Inflammatory macrophage treated with lipopolysaccharide for 4 hours (primary cell): ENCODE measurements at regions not wholly inside any gene's neighbourhood (a gene's known extent, or its start where the extent isn't known, plus 50 kb on each side); places are given as distances from the start of the nearest gene placed in this dataset.
A peak's percentile ranks its signal among the peaks of the same experiment; 100 is the strongest.
"Not testable (repeated sequence)": the region's sequence is repeated elsewhere in the genome, so short reads cannot be mapped to it uniquely, and the experiment has no call there.

Source experiments
- DNase-seq: peaks from one replicate; pipeline ENCODE4 v3.0.0-alpha.2; 2020

DNA sequence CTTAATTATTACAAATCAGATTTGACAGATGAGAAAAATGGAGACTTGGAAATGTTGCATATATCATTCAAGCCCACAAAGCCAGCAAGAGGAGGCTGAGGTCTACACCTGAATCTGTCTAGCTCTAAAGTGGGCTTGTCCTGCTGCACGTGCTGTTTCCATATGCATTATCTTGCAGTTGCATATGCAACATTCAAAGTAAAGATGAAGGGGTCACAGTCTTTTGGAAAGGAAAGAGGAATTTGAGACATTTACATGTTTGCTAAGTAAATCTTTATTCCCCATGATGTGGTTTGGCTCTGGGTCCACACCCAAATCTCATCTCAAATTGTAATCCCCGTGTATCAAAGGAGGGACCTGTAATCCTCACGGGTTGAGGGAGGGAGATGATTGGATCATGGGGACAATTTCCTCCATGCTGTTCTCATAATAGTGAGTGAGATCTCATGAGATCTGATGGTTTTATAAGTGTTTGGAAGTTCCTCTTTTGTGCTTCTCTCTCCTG lies 98.3 kb downstream of the BACH1 start:
- no peak for DNase-seq

DNA sequence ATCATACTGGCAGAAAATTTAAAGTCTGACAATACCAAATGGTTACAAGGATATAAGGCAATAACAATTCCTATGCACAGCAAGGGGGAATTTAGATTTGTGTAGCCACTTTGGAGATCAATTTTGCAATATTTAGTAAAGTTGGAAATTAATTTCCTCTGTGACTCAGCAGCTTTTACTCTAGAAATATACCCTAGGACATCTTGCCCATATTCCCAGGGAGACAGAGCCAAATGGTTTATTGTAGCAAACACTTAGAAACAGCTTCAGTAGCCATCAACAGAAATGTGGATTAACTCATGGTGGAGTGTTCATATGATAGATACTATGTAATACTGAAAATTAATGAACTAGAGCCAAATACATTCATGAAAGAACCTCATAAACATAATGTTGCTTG lies 104.6 kb downstream of the BACH1 start:
- DNase-seq: no peak

DNA sequence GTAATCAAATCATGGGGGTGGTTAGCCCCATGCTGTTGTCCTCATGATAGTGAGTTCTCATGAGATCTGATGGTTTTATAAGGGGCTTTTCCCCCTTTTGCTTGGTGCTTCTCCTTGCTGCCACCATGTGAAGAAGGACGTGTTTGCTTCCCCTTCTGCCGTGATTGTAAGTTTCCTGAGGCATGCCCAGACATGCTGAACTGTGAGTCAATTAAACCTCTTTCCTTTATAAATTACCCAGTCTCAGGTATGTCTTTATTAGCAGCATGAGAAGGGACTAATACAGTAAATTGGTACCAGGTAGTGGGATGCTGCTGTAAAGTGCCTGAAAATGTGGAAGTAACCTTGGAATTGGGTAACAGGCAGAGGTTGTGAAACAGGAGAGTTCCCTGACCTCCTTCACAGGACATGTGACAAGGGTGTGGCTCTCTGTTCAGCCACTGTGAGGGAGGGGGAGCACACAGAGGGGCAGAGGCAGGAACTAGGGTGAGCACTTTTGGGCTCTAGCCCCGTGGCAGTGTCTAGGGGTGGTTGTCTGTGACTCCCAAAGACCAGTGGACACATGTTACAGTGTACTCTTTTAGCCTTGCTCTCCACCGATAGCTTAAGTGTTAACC lies 105.3 kb downstream of the BACH1 start:
- peak; percentile 78 for DNase-seq

DNA sequence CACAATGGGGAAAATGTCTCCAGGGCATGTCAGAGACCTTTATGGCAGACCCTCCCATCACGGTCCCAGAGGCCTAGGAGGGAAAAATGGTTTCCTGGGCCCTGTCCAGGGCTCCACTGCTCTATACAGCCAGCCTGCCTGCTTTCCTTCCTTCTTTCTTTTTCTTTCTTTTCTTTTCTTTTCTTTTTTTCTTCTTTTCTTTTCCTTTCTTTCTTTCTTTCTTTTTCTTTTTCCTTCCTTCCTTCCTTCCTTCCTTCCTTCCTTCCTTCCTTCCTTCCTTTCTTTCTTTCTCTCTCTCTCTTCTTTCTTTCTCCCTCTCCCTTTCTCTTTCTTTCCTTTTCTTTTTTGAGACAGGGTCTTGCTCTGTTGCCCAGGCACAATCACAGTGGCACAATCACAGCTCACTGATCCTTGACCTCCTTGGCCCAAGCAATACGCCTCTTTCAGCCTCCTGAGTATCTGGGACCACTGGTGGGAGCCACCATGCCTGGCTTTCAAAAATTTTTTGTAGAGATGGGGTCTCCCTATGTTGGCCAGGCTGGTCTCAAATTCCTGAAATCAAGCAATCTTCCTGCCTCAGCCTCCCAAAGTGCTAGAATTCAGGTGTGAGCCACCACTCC lies 106.9 kb downstream of the BACH1 start:
- no peak for DNase-seq

DNA sequence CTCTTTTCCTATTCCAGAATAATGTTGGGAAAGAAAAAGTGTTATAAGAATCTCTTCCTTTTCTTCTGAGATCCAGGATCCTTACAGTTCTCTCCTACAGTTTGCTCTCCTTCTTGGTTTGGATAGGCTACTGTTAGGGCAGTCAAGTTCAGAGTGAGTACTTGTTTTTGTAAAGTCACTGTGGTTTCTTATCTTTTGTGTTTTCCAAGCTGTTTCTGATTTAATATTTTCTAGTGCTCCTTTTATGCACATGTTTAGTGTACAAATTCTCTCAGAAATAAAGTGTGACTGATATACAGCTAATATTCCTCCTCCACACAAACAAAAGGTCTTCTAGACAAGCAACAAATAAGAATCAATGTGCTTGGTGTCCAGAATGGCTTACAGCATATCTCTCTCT lies 107.7 kb downstream of the BACH1 start:
- no peak for DNase-seq

DNA sequence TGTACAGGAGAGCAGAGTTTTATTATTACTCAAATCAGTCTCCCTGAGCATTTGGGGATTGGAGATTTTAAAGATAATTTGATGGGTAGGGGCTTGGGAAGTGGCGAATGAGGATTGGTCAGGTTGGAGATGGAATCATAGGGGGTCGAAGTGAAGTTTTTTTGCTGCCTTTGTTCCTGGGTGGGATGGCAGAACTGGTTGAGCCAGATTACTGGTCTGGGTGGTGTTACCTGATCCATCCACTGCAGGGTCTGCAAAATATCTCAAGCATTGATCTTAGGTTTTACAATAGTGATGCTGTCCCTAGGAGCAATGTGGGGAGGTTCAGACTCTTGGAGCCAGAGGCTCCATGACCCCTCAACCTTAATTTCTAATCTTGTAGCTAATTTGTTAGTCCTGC lies 108.8 kb downstream of the BACH1 start:
- DNase-seq: no peak

DNA sequence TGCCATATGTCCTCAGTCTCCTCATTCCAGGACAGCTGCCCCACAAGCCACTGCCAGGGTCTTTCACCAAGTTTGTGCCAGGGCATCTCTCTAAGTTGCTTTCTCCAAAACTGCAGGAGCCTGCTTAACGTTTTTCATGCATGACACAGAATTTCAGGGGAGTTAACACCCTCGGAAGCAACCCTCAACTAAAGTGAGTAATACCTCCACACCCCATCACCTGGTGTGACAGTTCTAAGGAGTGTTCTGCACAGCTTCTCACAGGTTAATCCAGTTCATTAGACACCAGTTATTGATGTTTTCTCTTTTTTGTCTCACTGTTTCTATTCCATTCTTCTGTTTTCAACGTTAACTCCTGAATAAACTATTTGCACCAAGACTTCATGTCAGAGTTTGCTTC lies 115.0 kb downstream of the BACH1 start:
- DNase-seq: no peak

DNA sequence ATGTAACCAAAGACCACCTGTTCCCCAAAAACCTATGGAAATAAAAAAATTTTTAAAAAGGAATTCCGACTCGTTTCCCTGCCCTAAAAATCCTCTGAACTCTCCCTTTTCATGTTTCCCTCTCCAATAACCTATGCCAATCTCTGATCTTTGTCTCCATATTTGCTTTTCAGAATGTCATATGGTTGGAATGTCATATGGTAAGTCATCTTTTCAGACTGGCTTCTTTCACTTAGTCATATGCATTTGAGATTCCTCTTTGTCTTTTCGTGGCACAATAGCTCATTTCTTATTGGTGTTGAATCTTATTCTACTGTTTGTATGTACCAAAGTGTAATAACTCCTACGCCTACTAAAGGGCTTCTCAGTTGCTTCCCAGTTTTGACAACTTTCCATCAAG lies 117.5 kb downstream of the BACH1 start:
- DNase-seq: no peak

DNA sequence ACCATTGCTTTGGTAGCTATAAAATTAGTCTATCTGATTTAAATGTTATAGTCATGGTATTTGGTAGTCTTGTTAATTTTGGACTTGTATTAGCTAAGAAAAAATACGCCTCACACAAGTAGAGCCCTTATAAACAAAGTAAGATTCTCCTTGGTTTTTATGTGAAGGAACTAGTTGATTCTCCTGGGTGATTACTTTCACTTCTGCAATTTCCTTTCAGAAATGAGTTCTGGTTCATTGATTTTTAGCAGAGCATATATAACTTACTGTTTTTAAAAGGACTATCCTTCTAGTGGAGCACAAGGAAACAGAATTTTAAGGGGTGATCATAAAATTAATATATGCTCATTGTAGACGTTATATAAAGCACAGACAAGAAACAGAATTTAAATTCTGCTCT lies 120.1 kb downstream of the BACH1 start:
- peak; percentile 24 for DNase-seq

DNA sequence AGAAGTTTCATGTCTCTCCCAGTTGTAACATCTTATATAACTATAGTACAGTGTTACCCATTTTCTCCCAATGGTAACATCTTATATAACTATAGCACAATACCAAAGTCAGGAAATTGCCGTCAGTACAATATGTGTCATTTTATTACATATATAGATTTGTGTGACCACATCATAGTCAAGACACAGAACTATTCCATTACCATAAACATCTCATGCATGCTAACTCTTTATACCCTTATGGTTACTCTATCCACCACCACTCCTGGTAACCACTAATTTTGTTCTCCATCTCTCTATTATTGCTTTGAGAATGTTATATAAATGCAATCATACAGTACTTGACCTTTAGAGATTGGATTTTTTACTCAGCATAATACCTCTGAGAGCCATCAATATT lies 120.7 kb downstream of the BACH1 start:
- DNase-seq: no peak

DNA sequence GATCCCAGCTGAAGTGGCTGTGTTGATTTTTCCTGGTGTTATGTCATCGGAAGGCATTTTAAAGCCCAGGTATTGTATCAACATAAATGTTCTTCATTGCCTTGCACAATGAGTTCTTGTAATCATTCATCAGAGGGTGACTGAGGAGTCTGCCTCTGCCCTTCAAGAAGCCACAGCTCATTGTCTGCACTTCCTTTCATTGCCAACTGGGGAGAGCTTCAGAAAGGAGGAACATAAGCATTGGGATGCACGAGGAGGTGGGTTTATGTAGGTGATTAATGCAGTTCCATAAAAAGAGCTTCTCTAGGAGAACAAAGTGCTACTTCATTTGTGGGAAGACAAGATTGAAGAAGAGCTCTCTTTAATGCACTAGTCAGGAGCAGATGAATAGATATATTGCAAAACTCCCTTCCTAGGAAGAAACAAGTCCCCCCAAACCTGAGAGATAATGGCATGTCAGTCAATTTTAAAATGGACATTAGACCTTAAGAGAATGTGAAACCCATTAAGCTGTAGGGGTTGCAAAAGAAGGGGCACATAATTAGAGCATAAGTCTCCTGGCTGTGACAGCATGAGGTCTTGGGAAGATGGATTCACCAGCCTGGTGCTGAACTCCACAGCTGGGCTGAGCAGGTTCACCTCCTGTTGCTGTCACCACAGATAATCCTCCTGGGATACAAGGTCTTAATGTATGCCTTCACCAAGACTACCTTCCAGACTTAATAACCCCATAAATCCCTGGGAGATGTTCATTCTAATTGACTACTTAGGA lies 124.6 kb downstream of the BACH1 start:
- peak; percentile 53 for DNase-seq

DNA sequence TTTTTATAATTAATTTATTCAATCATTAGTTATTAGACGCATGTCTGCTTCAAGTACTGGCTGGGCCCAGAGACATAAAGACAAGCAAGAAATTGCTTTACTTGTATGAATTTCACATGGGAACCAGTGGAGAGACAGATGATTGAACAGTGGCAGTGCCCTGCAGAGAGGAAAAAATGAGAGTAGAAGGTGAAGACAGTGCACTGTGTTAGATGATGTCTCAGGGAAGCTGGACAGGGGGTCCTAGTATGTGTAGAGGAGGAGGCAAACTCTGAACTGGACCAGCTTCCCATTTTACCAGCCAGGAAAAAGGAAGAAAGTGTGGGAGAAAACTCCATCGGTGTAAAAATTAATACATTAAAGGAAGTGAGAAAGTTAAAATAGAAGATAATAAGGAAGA lies 126.0 kb downstream of the BACH1 start:
- DNase-seq: no peak

DNA sequence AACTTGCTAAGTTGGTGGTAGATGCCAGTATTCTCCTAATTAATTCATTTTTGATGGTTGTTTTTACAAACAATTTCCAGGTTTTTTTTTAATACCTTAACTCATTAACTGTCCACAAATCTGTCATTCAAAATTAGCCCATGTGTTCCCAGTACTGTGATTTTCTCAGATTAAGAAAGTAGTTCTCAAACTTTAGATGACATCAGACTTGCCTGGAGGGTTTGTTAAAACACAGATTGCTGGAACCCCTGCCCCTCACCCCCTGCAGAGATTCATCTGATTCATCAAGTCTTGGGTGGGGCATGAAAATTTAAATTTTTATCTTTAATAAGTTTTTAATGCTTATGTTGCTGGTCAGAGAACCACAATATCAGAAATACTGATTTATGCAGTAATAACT lies 130.5 kb downstream of the BACH1 start:
- no peak for DNase-seq

DNA sequence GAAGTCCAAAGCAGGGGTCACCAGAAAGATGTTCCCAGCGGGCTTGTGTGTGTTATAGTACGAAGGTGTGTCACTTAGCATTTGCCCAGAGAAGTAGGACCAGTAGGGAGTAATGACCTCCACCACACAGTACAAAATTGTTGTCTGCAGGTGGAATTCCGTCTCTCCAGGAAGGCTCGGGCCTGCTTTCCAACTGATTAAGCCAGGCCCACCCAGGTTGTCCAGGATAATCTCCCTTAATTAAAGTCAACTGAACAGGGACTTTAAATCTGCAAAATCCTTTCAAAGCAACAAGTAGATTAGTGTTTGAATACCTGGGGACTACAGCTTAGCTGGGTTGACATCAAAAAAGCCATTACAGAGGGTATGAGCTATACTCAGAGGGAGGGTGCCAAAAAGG lies 131.3 kb downstream of the BACH1 start:
- no peak for DNase-seq

DNA sequence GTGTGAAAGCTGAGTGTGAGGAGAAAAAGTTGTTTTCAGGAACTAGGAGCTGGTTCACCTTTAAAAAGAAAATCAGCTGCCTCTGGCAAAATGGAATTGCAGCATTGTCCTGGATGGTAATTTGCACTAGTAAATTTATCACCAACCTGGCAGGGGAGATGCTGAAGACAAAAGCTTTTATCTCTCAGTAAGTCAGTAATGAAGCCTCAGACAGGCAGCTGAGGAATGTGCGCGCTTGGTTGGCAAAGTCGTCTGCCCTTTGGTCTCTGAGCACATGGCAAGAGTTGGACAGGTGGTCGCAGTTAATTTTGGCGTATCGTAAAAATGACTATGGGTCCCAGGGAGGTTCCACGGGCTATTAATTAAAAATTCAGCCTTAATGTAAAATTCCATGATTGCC lies 131.9 kb downstream of the BACH1 start:
- no peak for DNase-seq

DNA sequence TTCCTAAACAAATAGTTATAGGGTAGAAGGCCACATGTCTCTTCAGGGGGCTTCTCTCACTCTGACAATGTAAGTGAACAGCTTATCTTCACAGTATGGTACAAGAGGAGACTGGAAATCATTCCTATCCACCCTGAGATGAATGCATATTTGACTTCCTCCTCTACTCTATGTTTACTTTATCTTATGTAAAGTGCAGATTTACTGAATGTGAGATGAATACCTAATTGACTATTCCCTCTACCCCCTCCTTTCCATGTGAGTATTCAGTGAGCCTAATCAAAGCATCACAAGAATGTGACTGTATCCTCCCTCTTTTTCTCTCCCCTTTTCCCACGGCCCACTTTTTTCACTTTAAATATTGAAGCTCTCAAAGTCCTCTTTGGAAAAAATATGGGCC lies 132.5 kb downstream of the BACH1 start:
- DNase-seq: no peak

DNA sequence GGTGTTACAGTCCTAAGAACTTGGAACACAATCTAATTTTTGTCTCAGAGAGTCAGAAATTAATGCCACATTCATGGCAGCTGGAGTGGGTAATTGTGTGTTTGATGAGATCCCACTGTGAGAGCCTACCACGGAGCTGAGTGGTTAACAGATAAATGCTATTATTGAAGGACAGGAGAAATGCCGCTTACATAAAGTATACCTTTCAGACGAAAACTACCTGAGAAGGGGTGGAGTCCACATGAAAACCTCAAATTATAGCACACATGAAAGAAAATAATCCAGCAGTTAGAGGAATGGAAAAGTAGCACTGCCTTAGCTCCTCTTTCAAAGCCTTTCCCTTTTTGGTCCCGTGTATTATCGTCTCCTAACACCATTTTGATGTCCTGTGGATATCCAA lies 133.0 kb downstream of the BACH1 start:
- no peak for DNase-seq

DNA sequence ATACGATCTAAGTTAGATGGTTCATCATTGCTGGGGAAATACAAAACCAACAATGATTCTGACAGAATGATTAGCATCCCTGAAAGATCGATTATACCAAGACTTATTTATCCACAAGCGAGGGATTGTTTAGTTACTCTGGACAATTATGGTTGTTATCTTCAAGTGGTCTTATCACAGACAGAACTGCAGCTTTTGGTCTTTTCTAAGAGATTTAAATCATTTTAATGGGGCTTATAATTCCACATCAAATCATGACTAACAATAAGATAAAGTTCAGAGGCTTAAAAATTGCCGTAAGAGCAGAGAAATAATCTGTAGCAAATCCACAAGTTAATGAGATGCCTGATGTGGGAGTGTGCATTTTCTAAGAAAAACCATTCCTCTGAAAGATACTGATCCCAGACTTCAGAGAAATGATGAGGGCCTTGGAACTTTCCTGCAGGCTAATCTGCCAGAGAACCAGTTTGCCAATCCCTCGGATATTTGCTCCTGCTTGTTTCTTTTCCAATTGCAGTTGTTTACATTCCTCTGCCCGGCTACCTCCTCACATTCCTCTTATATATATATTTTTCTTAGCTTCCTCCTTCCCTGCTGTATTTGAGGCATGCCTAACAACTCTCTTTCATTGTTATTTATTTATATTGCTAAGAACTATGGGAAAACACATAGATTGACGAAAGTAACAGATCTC lies 134.8 kb downstream of the BACH1 start:
- no peak for DNase-seq

DNA sequence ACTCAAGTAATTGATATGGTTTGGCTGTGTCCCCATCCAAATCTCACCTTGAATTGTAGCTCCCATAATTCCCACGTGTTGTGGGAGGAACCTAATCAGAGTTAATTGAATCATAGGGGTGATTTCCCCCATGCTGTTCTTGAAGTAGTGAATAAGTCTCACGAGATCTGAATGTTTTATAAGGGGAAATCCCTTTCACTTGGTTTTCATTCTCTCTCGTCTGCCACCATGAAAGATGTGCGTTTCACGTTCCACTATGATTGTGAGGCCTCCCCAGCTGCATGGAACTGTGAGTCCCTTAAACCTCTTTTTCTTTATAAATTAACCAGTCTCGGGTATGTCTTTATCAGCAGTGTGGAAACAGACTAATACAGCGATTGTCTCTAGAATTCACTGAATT lies 135.4 kb downstream of the BACH1 start:
- DNase-seq: no peak

DNA sequence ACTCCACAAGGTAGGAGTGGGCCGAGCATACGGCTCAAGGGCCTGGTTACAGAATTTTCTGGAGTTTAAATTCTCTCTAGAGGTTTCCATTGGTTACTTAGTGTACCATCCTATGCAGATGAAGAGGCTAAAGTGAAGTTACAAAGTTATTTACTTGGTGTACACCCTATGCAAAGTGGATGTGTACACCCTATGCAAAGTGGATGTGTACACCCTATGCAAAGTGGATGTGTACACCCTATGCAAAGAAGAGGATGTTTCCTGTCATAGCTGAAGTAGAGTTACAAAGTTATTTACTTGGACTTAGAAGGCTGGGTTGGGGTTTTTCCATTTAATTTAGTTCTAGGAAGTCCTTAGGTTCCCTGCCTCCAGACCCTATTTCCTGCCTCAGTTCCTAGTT lies 136.3 kb downstream of the BACH1 start:
- DNase-seq: not testable (repeated sequence)

DNA sequence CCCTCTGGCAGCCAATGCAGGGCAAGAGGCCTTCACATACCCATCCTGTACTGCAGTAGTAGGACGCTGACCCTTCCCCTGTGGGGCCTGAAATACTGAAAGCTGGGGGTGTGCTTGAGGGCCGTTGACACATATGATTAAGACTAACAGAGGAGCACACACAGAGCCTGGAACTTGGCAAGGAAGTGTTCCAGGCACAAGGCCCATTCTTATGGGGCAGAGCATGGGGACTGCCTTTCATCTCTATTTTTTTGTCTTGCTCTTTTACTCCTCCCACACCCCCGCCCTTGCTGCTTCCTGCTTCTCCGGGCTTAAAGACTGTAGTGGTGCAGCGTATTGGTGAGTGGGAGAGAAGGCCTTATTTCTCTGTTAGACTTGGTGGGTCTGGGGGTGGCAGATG lies 137.4 kb downstream of the BACH1 start:
- no peak for DNase-seq

DNA sequence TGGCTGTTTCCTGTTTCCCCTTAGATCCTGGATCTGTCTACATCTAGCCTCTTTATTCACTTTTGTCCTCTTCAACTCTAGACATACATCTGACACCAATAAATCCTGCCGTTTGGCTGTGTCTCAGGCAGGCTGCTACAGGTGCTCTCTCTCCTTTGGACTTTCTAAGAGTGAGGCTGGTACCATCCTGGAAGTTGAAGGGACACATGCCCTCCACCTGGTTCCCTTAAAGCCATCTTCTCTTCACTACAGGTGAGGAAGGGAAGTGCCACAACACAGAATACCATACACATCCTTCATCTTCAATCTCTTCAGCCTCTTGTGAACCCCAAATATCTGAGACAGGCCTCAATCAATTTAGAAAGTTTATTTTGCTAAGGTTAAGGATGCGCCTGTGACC lies 137.9 kb downstream of the BACH1 start:
- DNase-seq: no peak

DNA sequence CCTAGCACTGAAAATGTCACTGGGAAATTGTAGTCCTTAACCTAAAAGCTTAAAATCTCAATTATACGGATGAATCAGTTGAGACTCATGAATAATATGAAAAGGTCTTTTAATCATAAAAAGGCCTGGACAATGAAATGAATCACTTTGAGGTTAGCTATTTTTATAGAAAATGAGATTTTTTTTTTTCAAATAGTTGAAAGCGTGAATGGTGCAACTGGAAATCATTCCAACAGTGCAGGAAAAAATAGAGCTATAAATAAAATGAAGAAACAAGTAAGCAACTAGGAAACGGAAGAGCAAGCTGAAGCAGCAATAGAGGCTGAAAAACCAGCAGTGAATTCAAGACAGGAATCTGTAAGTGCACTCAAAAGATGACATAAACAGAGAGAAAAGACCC lies 142.9 kb downstream of the BACH1 start:
- no peak for DNase-seq
